Tongue (tissue), 1 donor: ENCODE measurements at regions not wholly inside any gene's neighbourhood (a gene's known extent, or its start where the extent isn't known, plus 50 kb on each side); places are given as distances from the start of the nearest gene placed in this dataset.

Source experiments
- DNase-seq: peaks from one replicate; pipeline ENCODE4 v3.0.0-alpha.2; 2015

DNA sequence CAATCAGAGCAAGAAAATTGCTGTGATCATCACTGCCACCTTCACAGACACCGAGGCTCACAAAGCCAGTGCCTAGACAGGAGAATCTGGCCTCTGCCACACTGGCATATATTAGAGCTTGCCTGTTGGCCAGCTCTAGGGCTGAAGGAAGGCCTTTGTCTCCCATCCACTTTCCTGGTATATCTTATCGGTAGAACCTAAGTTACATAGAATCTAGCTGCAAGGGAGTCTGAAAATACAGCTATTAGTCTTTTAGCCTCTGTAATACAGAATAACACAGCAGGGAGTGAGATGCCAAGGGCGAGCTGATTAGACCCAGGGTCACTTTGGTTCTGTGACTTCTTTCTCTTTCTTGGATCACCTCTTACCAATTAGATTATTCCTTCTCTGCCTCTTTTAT lies 154.9 kb upstream of the KL start:
- no peak for DNase-seq

DNA sequence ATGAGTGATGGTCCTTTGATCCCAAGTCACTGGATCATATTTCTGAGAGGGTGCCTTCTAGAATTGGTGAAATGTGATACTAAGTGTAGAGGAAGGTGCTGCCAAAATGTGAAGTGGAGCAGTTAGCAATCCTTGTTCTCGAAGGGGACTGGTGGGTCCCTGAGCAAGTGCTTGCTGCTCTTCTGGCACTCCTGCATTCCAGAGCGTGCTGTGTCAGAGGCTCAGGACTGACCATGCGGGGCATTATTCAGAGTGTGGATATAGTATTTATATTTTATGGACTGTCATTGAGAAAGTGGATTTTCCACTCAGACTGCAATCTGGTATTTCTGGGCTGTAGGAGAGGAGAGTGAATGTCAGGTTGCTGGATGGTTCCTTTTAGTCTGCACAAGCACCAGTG lies 152.6 kb upstream of the KL start:
- no peak for DNase-seq

DNA sequence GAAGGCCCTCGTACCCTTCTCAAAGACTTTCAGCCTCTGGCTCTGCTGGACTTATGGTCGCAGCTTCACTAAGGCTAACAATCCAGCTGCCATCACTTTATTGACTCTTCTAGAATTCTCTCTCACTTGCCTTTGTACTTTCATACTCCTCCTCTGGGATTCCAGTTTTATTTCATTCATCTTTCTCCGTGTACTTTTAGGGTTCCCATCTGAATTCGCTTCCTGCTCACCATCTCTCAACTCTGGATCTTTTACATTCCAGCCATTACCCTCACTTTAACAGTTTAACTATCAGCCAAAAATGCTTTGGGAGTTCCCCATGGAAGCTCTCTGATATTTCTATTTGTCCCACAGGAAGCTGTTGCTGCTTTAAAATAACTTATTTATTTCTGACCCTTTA lies 149.3 kb upstream of the KL start:
- no peak for DNase-seq

DNA sequence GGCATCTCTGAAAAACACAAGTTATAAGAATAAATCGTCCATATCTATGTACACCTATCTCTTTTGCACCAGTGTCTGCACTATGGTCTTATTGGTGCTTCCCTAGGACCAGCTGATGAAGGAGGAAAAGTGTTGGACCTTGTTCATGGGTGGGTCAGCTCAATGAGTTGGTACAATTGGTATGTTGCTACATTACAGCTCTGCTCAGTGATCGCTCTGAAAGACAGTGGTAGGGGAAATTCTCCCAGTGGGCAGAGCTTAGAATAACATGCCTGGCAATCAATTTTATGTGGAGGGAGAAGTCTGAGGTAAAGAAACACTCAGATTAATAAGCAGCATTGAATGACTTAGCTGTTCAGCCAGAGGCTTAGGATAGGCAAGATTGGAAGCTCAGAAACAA lies 138.7 kb upstream of the KL start:
- DNase-seq = no peak

DNA sequence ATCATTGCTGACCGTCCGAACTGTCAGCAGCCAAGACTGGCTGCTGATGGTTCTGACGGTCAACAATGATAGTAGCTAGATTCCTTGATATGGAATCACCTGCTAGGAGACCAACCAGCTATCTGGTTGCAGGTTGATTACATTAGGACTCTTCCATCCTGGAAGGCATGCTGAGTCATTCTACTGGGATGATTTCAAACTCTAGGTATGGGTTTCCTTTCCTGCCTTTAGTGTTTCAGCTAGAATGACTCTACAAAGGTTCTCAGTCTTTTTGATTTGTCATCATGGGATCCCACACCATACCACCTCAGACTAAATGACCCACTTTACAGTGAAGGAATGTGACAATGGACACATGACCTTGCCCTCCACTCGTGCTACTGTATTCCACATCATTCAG lies 138.1 kb upstream of the KL start:
- no peak for DNase-seq

DNA sequence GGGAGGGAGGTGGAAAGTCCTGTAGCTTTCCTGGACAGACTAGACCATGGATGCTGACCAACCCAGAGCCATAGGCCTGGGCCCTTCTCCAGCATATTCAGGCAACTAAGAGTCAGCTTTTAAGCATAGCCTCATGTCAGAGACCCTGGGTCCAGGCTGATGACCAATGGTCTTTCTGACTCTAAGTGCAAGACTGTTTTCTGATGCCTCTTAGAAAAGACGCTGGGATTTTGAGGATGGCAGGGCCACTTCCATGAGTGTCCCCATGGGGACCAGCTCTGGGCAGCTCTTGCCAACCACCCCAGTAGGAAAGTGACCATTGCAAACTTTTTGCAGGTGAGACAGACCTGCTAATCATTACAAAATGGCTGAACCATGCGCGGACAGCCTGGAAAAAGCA lies 135.6 kb upstream of the KL start:
- DNase-seq = no peak

DNA sequence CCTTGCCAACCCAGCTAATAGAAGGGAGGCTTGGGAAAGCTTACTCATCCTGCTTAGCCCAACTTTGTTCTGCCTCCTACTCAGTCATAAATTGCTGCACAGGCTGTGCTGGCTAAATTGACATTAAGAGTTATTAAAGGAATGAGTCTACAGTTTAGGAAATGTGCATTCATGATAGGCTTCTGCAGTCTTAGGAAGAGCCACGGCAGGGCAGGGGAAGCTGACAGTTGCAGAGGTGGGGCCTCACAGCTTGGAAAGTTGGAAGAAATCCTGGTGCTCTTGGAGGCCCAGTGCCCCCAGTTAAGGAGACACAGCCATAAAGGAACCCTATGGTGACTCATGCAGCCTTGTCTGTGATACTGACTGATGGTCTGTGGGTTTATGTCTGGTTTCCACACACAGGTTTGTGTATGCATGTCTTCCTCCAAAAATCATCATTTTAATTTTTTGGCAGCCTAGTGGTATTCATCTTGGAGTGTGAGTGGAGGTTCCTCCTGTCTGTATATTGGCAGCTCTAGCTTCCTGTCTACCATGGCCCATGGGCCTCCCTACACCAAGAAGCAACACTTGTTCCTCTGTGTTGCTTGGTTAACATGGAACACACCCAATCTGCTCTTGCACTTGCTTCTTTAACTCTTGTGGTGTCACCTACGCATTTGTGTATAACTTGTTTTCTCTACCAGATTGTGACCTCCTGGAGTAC lies 135.0 kb upstream of the KL start:
- DNase-seq = peak; percentile 61

DNA sequence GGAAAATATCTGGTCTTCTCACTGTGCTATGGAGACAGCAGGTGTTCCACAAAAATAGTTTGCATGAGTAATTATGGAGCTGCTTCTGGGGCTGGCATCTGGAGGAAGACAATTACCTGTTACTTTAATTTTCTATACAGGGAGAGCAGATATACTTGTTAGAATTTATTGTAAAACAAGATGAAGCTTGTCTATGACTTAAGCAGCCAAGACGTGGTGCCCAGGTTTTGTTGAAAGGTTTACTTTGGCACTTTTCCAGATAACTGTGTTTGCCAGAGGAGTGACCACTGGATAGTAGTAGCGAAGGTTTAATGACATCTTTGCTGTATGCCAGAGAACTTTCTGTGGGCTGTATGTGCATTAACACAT lies 134.5 kb upstream of the KL start:
- no peak for DNase-seq

DNA sequence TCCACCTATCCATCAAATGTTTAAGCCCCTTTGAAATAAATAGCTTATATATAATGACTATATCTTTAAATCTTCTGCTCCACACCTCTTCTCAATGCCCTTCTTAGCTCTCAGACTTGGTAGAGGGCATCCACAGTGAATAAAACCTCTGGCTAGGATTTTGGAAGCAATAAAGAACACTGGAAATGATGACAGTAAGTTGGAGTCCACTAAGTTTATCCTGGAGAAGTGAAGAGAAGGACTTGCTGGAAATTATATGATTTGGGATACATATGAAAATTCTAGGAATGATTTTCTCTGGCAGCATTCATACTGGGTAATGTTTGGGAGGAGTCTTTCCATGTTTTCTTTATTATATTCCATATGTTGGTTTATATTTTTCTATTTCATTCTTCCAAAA lies 133.5 kb upstream of the KL start:
- DNase-seq = no peak

DNA sequence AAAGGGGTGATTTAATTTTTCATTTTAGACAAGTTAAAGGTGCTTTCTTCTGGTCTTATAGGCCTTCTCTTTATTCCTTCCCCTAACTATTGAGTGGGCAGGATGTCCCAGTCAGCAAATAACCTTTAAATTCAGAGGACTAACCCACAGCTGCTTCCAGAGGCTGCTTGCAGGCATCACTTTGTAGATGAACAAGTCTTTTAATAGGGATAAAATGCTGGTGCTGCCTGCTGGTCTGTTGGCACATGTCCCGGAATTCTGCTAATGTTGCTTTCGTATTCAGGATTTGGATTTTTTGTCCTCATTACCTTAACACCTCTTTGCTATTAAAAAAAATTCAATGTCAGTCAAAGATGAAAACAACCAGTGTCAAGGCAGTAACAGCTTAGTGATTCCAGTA lies 132.7 kb upstream of the KL start:
- peak; percentile 72 for DNase-seq

DNA sequence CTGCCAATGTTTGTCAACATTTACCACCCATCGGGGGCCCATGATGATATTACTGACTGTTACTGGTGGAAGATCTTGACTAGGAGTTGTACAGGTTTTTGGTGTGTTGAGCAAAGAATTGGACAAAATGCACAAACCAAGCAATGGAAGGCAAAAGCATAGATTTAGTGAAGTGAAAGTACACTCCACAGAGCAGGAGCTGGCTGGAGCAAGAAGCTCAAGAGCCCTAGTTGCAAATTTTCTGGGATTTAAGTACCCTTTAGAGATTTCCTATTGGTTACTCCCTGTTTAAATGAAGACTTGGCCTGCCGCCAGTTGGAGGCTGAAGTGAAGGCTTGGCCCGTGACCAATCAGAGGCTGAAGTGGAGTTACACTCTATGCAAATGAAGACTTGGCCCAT lies 128.6 kb upstream of the KL start:
- no peak for DNase-seq

DNA sequence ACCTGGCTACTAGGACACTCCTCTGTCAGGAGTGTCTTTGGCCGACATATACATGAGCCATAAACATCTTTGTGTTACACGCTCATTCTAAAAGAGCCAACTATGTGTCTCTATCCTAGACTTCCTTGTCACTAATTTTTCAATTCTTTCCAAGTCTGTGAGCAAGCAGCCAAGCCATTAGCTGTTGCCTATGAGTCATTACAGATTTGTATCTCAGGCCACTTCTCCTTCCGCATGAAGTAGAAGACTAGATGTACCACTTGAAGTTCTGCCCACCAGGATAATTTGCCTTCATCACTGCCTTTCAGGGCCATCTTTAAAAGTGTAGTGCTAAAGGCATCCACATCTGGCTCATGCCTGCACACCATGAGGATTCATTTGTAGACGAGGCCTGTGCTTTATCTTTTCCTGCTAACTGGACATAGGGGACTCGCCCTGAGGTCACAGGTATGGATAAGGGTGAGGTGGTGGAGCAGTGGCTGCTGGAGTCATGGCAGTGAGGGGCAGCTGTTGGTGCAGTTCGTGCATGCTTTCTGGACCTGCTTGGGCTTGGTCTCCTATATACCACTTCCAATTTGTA lies 126.1 kb upstream of the KL start:
- no peak for DNase-seq

DNA sequence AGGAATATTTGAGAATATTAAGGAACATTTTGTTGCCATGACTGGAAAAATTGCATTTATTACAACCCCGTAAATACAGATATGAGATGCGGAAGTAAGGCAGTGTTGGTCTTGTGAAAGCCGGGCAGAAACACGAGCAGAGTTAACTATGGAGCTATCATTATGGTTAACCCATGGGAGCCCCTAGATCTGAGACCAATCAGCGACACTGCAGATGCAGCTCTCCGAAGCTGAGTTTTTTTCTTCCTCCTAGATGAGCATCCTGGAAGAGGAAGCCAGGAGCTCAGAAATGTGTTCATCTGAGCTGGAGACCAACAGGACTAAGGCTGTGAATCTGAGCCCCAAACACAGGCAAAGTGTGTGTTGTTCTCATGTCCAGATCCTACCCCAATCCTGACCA lies 123.0 kb upstream of the KL start:
- no peak for DNase-seq

DNA sequence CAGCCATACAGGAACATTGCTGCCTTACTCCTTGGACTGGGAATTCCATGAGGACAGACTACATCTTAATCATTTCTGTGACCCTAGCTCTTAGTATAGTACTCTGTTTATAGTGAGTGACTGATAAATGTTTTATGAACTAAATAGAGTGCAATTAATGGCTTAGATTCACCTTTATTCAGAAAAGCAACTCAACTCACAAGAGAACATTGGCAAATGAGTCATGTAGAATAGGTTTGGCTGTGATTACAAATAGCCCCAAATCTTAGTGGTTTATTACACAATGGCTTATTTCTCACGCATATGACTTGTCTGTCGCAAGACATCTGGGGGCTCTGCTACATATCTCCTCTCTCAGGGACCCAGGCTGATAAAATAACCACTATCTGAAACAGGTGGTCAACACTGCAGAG lies 121.6 kb upstream of the KL start:
- DNase-seq = no peak

DNA sequence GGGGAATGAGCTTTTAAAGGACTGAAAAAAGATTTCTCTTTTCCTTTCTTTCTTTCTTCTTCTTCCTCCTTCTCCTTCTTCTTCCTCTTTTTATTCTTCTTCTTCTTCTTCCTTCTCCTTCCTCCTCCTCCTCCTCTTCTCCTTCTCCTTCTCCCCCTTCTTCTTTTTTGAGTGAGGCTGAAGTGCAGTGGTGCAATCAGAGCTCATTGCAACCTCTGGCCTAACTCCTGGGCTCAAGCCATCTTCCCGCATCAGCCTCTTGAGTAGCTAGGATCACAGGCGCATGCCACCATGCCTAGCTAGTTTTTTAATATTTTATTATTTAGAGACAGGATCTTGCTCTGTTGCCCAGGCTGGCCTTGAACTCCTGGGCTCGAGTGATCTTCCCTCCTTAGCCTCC lies 120.9 kb upstream of the KL start:
- DNase-seq = no peak

DNA sequence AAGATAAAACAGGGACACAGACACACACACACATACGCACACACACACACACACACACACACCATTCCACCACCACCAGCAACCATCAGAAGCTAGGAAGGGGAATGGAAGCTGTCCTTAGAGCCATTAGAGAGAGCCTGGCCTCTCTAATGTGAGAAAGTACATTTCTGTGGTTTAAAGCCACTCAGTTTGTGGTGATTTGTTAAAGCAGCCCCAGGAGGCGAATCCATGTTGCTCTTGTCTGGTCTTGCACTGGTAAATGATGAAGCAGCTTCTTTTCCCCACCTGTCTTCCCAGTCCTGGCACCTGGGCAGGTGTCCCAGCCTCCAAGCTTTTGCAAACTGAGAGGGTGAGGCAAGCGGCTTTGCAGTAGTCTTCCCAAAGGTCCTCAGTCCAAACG lies 118.9 kb upstream of the KL start:
- DNase-seq = no peak

DNA sequence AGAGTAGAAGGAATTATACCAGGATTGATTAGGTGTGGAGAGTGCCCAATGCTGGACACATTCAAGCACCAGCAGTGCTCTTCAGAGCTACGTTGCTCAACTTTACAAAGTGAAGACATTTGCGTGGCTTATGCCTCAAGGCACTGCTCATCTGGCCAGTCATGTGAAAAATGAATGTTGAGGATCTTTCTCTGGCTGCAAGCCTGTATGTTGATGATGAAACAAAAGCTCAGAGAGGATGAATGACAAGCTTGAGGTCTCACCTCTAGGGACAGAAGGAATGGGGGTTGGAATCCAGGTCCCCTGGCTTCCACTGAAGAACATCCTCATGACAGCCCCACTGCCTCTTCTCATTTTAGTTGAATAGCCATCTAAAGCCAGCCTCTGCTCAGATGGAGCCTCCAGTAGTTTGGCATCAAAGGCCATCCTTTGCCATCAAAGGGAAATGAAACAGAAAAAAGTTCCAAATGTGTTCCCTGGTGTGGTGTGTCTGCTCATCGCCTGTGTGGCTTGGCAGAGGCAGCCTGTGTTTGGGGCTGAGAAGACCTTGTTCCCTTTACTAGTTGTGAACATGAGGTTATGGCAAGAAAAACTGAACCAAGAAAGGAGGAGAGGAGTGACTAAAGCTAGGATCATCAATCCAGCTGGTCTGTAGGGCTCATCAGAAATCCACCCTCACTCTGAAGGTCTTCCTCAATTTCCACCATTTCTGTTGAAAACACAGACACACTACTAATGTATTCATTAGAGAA lies 114.0 kb upstream of the KL start:
- DNase-seq = no peak

DNA sequence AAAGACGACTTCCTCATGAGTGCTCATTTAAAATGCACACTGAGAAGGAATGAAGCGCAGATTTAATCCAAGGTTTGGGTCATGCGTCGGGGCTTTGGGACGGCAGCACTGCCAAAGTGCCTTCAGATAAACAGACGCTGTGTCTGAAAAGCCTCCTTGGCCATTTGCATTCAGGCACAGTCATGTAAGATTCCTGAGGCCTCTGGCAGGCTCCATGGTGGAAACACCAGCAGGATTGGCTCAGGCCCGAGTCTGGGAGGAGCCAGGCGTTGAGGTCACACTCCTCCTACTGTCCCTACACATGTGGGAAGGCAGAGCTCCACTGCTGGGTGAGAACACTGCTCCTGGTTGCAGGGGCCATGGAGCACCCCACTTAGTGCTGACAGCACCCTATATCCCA lies 113.3 kb upstream of the KL start:
- peak; percentile 78 for DNase-seq

DNA sequence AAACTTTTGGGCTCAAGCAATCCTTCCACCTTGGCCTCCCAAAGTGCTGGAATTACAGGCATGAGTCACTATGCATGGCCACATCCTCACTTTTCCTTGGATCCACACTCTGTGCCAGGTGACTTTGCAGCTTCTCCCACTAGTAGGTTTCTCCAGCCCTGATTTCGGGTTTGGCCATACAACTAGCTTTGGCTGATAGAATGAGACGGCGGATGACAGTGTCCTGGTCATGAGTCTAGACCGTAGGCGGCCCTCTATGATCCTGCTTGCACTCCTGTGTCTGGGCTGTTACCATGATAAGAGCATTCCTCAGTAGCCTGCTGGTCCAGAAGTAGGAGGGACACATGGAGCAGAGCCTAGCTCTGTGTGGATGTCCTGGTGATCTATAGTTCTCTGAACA lies 112.5 kb upstream of the KL start:
- DNase-seq = no peak

DNA sequence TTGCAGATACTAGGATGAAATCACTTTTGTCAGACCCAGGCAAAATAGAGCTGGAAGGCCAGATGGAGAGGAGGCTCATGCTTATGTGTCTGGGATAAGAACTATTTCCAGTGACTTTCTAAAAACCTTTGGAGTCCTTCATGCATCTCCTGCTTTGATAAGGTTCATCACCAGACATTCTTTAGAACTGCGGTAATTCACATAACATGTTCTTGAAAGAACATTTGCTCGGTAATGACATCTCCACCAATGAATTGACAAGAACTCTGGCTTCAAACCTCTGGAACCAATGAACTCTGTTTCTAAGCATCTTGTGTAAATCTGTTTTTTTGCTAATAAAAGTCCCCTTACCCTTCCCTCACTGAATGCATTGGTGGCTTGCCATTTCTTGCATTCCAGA lies 112.0 kb upstream of the KL start:
- no peak for DNase-seq

DNA sequence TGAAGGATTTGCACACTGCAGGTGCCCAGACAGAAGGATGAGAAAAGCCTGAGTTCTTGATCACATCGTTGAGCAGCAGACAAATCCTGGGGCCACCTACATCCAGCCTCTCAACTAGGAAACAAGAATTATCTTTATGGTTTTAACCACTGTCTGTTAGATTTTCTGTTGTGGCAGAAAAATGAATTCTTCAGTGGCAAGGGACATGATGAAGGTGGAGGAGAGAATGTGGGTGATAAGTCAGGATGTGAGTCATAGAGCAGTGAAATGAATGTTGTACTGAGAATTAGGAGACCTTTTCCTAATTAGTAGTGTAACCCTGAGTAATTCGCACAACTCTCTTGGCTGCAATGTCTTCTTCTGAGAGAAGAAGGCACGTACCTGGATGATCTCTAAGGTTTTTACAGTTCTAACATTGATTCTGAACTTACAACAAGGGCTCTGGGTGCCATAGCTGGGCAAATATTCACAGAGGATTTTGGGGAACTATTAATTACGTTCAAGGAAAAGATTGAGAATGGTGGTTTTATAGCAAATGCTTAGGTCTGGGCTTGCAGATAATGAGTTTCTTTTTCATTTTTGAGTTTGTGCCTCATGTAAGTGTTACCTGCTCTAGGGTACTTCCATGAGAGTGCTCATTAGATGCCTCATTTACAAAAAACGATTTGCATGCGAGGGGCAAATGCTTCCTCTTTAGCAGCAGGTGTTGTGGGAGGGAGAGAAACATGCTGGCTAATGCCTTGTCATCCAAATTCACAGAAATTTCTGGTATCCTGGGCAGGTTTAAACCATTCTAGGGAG lies 111.0 kb upstream of the KL start:
- DNase-seq = no peak

DNA sequence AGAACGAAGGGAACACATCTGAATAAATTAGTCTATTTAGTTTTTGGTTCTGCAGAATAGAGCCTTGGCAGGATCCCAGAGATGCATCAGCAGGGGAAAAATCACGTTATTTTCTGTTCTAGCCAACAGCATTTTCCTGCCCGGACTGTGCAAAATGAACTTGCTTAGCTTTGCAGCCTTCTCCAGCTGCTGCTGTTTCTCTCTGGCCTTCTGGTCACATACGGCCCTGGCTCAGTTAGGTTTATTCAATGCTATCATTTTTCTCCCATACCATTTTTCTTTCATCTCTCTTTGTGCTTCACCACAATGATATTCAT lies 110.4 kb upstream of the KL start:
- DNase-seq = peak; percentile 94

DNA sequence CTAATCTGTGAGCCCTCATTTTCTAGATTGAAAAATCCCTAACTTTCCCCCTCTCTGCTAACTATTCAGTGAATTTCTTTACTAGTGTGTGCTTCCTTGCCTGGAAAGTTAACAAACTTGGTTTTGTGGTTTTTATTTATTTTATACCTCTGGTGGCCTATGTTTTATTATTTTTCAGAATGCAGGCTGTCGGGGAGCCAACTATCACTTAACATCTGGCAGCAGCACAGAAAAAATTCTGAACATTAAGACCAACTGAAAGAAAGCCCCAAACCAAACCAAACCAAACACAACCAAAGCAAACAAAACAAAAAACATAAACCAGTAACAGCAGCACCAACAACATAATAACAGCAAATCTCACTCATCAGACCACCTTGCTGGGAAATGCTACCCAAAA lies 109.0 kb upstream of the KL start:
- peak; percentile 37 for DNase-seq
